ENCODE measurements at regions not wholly inside any gene's neighbourhood (a gene's known extent, or its start where the extent isn't known, plus 50 kb on each side); places are given as distances from the start of the nearest gene placed in this dataset.

- TF ChIP-seq CTCF (conservative IDR thresholded peaks at IDR 0.05), result no peak
- TF ChIP-seq EZH2 (IDR thresholded peaks at IDR 0.05; ENCODE audit: low read depth), result no peak
Observed at GRCh38 chr4:14552119-14552518, 450.2 kb upstream of the CPEB2 start.
